ENCODE measurements at regions not wholly inside any gene's neighbourhood (a gene's known extent, or its start where the extent isn't known, plus 50 kb on each side); places are given as distances from the start of the nearest gene placed in this dataset.

- TF ChIP-seq SP1 (IDR thresholded peaks at IDR 0.05) (no peak), CTBP1 (IDR thresholded peaks at IDR 0.05; ENCODE audit: borderline replicate concordance) (0 out of 2 replicates have a peak, but pooled peaks have one; percentile 18), ELF4 (IDR thresholded peaks at IDR 0.05) (no peak), PKNOX1 (IDR thresholded peaks at IDR 0.05) (no peak), FOXM1 (IDR thresholded peaks at IDR 0.05; ENCODE audit: borderline replicate concordance) (no peak), SUZ12 (IDR thresholded peaks at IDR 0.05) (no peak), ZNF384 (IDR thresholded peaks at IDR 0.05) (no peak), FOXK2 (IDR thresholded peaks at IDR 0.05) (no peak), L3MBTL2 (conservative IDR thresholded peaks at IDR 0.05) (no peak), BHLHE40 (IDR thresholded peaks at IDR 0.05; ENCODE audit: borderline replicate concordance) (no peak), FOXA1 (IDR thresholded peaks at IDR 0.05) (no peak)
Measured at GRCh38 chr4:123564758-123565346, 168.3 kb downstream of the SPRY1 start.
